AG04450 (cell line): ENCODE measurements at regions not wholly inside any gene's neighbourhood (a gene's known extent, or its start where the extent isn't known, plus 50 kb on each side); places are given as distances from the start of the nearest gene placed in this dataset.

Experiments used
- CTCF ChIA-PET: fragments of 300-600, 350-600 bp; formaldehyde crosslinking; extraction: SDS; loops from one replicate; lab custom pipeline; 2022; ENCODE audit warnings: antibody characterized with exemption, inconsistent platforms; lab: Charles Lee
- POLR2A ChIA-PET: fragments of 350-600 bp; formaldehyde crosslinking; extraction: SDS; loops from one replicate; lab custom pipeline; 2021; ENCODE audit warnings: antibody characterized with exemption, inconsistent platforms; lab: Yijun Ruan, JAX
- DNase-seq: peaks from one replicate; pipeline ENCODE4 v3.0.0-alpha.2; 2011; ENCODE audit warnings: low read depth, low spot score
- H3K27ac ChIP-seq: one replicate; pipeline ENCODE4 v1.5.1; 2012; ENCODE audit warnings: low read depth, low read length, control low read depth
- H3K27me3 ChIP-seq: one replicate; pipeline ENCODE4 v1.6.0; 2012; ENCODE audit warnings: low read length; ENCODE audit not compliant: control insufficient read depth, insufficient read depth
- H3K4me3 ChIP-seq: 2 replicates; pipeline ENCODE4 v1.5.1; 2011; ENCODE audit warnings: mild to moderate bottlenecking, low read depth, low read length, control low read depth
- H3K9me3 ChIP-seq: 2 replicates; pipeline ENCODE4 v1.5.1; 2012; ENCODE audit warnings: low read length; ENCODE audit not compliant: control insufficient read depth, insufficient read depth
- TF ChIP-seq, protein P1 (sequence below): IDR thresholded peaks from 2 replicates; pipeline ENCODE4 v1.5.1; 2011; ENCODE audit warnings: low read depth, low read length, control low read depth, inconsistent platforms

DNA sequence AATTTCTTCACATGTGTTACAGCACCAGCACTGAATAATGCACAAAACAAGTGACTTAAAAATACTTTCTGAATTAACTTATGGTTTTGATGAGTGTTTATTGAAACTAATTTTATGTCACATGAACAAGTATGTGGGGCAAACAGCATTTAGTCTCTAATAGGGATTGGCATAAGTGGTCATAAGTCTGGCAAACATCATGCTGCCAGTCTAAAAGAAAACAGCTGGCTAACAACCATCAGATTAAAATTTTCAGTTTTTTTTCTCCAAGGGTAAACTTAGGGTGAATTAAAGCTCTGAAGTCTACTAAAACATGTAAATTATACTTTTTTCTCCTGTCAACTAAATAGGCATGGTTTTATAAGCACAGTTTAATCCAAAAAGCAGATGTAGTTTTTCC, 1014.2 kb downstream of the FAT4 start:
- H3K27ac ChIP-seq, result no peak overlapping the region
- CTCF ChIA-PET, result no interaction called here
- POLR2A ChIA-PET, result no interaction called here

DNA sequence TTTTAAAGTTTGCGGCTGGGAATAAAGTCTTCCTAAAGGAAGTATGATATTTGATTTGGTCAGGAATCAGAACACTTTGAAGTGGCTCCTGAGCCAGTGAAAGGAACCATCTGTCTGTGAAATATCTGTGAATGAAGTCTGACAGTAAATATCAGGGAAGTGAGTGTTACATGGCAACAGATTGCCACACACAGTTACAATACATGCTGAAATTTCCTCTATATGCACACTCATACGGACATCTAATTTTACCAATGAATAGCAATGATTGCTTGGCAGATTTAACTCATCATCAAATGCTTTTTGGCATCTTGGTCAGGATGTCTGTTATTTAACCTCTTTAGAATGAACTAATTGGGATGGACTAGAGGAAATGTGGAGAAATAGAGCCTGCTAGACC, 1023.8 kb downstream of the FAT4 start:
- DNase-seq, result no peak
- CTCF ChIA-PET, result no interaction called here
- no peaks in the 10 kb centered on the region for H3K27me3 ChIP-seq
- POLR2A ChIA-PET, result no interaction called here
- no peak overlapping the region for H3K27ac ChIP-seq
- H3K4me3 ChIP-seq, result no peak overlapping the region
- H3K9me3 ChIP-seq, result no peaks in the 10 kb centered on the region
- TF ChIP-seq, protein P1, sequence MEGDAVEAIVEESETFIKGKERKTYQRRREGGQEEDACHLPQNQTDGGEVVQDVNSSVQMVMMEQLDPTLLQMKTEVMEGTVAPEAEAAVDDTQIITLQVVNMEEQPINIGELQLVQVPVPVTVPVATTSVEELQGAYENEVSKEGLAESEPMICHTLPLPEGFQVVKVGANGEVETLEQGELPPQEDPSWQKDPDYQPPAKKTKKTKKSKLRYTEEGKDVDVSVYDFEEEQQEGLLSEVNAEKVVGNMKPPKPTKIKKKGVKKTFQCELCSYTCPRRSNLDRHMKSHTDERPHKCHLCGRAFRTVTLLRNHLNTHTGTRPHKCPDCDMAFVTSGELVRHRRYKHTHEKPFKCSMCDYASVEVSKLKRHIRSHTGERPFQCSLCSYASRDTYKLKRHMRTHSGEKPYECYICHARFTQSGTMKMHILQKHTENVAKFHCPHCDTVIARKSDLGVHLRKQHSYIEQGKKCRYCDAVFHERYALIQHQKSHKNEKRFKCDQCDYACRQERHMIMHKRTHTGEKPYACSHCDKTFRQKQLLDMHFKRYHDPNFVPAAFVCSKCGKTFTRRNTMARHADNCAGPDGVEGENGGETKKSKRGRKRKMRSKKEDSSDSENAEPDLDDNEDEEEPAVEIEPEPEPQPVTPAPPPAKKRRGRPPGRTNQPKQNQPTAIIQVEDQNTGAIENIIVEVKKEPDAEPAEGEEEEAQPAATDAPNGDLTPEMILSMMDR, result no peak

More for the DNA sequence above, 1014.2 kb downstream of the FAT4 start:
- no peaks in the 10 kb centered on the region for H3K9me3 ChIP-seq
- no peaks in the 10 kb centered on the region for H3K27me3 ChIP-seq
- no peak for DNase-seq
- H3K4me3 ChIP-seq, result no peak overlapping the region
- TF ChIP-seq, protein P1, result no peak

DNA sequence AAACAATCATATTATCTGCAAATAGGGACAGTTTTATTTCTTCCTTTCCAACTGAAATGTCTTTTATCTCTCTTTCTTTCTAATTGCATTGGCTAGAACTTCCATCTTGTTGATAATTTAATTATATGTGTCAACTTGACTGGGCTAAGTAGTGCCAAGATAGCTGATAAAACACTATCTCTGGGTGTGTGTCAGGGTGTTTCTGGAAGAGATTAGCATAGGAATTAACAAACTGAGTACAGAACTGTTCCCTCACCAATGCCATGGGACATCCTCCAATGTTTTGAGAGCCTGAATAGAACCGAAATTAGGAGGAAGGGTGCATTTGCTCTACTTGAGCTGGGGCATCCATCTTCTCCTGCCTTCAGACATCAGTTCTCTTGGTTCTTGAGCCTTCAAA, 1027.2 kb downstream of the FAT4 start:
- DNase-seq, result no peak
- Histone ChIP-seq H3K27me3 (no peaks in the 10 kb centered on the region), H3K4me3 (no peak overlapping the region), H3K9me3 (no peaks in the 10 kb centered on the region), H3K27ac (no peak overlapping the region)
- TF ChIP-seq, protein P1, result no peak
- POLR2A ChIA-PET, result no interaction called here
- CTCF ChIA-PET, result no interaction called here

DNA sequence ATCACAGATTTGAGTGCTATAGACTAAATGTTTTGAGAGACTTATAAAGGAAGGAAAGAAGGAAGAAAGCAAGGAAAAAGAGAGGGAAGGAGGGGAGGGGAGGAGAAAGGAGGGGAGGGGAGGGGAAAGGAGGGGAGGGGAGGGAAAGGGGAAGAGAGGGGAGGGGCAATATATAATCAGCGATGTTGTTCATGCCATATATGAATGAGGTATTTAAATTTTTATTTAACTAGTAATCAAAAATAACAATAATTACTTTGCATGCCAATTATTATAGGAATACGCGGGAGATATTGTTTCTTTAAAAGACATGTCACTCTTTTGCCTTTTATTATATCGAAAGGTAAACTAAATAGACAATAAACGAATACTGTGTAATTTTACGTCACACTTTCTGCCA, 1029.7 kb downstream of the FAT4 start:
- no peak for DNase-seq
- no peaks in the 10 kb centered on the region for H3K9me3 ChIP-seq
- no peaks in the 10 kb centered on the region for H3K27me3 ChIP-seq
- H3K27ac ChIP-seq, result no peak overlapping the region
- CTCF ChIA-PET, result no interaction called here
- POLR2A ChIA-PET, result no interaction called here
- H3K4me3 ChIP-seq, result no peak overlapping the region
- TF ChIP-seq, protein P1, result no peak

DNA sequence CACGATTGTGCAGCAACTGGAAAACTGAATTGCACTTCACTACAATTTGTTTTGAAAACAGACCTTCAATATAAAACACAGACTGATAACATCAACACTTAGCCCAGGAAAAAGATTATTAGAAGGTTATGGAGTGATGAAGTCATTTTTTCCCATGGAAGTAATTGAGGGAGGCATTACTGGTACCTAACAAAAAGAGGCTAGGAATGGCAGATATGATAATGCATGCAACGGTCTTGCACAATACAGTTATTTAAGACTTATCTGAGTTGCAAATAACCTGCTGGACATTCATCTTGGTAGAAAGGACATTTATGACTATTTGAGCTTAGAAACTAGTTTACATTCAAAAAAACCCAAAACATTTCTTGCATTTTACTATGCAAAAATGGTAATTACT, 1031.9 kb downstream of the FAT4 start:
- TF ChIP-seq, protein P1, result no peak
- POLR2A ChIA-PET, result no interaction called here
- Histone ChIP-seq H3K9me3 (no peaks in the 10 kb centered on the region), H3K27ac (no peak overlapping the region), H3K27me3 (no peaks in the 10 kb centered on the region), H3K4me3 (no peak overlapping the region)
- CTCF ChIA-PET, result no interaction called here
- DNase-seq, result no peak
